Progenitor cell of endocrine pancreas (in vitro differentiated cells): ENCODE measurements at regions not wholly inside any gene's neighbourhood (a gene's known extent, or its start where the extent isn't known, plus 50 kb on each side); places are given as distances from the start of the nearest gene placed in this dataset.

Experiments
- DNase-seq: peaks from one replicate; pipeline ENCODE4 v3.0.0; 2021; ENCODE audit warnings: low spot score; ENCODE audit not compliant: unreplicated experiment
- H3K27ac Mint-ChIP-seq: 2 replicates; pipeline ENCODE4 v1.8.0; 2021; ENCODE audit warnings: mild to moderate bottlenecking, moderate library complexity, mixed read lengths
- H3K27me3 Mint-ChIP-seq: 2 replicates; pipeline ENCODE4 v1.8.0; 2021; ENCODE audit warnings: mixed read lengths
- H3K36me3 Mint-ChIP-seq: 2 replicates; pipeline ENCODE4 v1.8.0; 2022; ENCODE audit warnings: mixed read lengths; ENCODE audit not compliant: insufficient read depth
- H3K4me1 Mint-ChIP-seq: 2 replicates; pipeline ENCODE4 v1.8.0; 2021; ENCODE audit warnings: low read depth, mixed read lengths
- H3K4me3 Mint-ChIP-seq: 2 replicates; pipeline ENCODE4 v1.8.0; 2021; ENCODE audit warnings: low read depth, mild to moderate bottlenecking, moderate library complexity, mixed read lengths
- H3K9me3 Mint-ChIP-seq: 2 replicates; pipeline ENCODE4 v1.8.0; 2021; ENCODE audit warnings: low read depth, mixed read lengths
- CTCF ChIP-seq: fragments of 200-600 bp; sonication (generic); IDR thresholded peaks from one replicate; pipeline ENCODE4 v1.5.0; 2021; ENCODE audit warnings: antibody characterized with exemption, mild to moderate bottlenecking; ENCODE audit not compliant: unreplicated experiment

- DNase-seq = no peak
- no peak overlapping the region for H3K27ac Mint-ChIP-seq
- H3K27me3 Mint-ChIP-seq = peaks cover 21% of the 10 kb centered on the region
- no peak for TF ChIP-seq CTCF
- no peak overlapping the region for H3K4me3 Mint-ChIP-seq
- peaks cover 20% of the 10 kb centered on the region for H3K4me1 Mint-ChIP-seq
- peaks cover 10% of the 10 kb centered on the region for H3K9me3 Mint-ChIP-seq
- no peaks in the 10 kb centered on the region for H3K36me3 Mint-ChIP-seq
Measured at GRCh38 chr21:15164273-15164672, 99.5 kb upstream of the NRIP1 start.

GRCh38 chr21:15164678-15165303 lies 100.0 kb upstream of the NRIP1 start:
- Mint-ChIP-seq H3K4me1 (peaks cover 15% of the 10 kb centered on the region), H3K27me3 (peaks cover 21% of the 10 kb centered on the region), H3K27ac (no peak overlapping the region), H3K9me3 (peaks cover 10% of the 10 kb centered on the region), H3K4me3 (no peak overlapping the region), H3K36me3 (no peaks in the 10 kb centered on the region)
- no peak for DNase-seq
- no peak for TF ChIP-seq CTCF

GRCh38 chr21:15170614-15171013 lies 105.8 kb upstream of the NRIP1 start:
- no peak overlapping the region for H3K4me3 Mint-ChIP-seq
- DNase-seq = no peak
- H3K36me3 Mint-ChIP-seq = no peaks in the 10 kb centered on the region
- H3K9me3 Mint-ChIP-seq = peaks cover 7% of the 10 kb centered on the region
- no peak overlapping the region for H3K27ac Mint-ChIP-seq
- H3K27me3 Mint-ChIP-seq = peaks cover 34% of the 10 kb centered on the region
- H3K4me1 Mint-ChIP-seq = peaks cover 12% of the 10 kb centered on the region
- TF ChIP-seq CTCF = no peak

- peaks cover 7% of the 10 kb centered on the region for H3K9me3 Mint-ChIP-seq
- H3K27ac Mint-ChIP-seq = no peak overlapping the region
- no peak for TF ChIP-seq CTCF
- no peaks in the 10 kb centered on the region for H3K36me3 Mint-ChIP-seq
- H3K4me1 Mint-ChIP-seq = peaks cover 10% of the 10 kb centered on the region
- peaks cover 32% of the 10 kb centered on the region for H3K27me3 Mint-ChIP-seq
- no peak overlapping the region for H3K4me3 Mint-ChIP-seq
- no peak for DNase-seq
Measured at GRCh38 chr21:15171546-15171945, 106.7 kb upstream of the NRIP1 start.

- Mint-ChIP-seq H3K9me3 (peaks cover 7% of the 10 kb centered on the region), H3K4me1 (peaks cover 10% of the 10 kb centered on the region), H3K4me3 (no peak overlapping the region), H3K27ac (no peak overlapping the region), H3K27me3 (peaks cover 19% of the 10 kb centered on the region), H3K36me3 (no peaks in the 10 kb centered on the region)
- no peak for TF ChIP-seq CTCF
- no peak for DNase-seq
Measured at GRCh38 chr21:15172963-15173362, 108.2 kb upstream of the NRIP1 start.
